NB4 (cell line): ENCODE measurements at regions not wholly inside any gene's neighbourhood (a gene's known extent, or its start where the extent isn't known, plus 50 kb on each side); places are given as distances from the start of the nearest gene placed in this dataset.

ENCODE experiments used
- DNase-seq: peaks from one replicate; pipeline ENCODE4 v3.0.0; 2010; ENCODE audit warnings: low read depth
- H3K4me3 ChIP-seq: one replicate; pipeline ENCODE4 v1.5.1; 2011; ENCODE audit warnings: mild to moderate bottlenecking, low read depth, low read length, moderate library complexity
- CTCF ChIP-seq: IDR thresholded peaks from one replicate; pipeline ENCODE4 v1.5.1; 2012; ENCODE audit warnings: low read depth, low read length
- MYC ChIP-seq: IDR thresholded peaks from 2 replicates; pipeline ENCODE4 v1.6.1; 2011; ENCODE audit warnings: low read depth, low read length
- POLR2A ChIP-seq: IDR thresholded peaks from 2 replicates; pipeline ENCODE4 v1.6.1; 2011; ENCODE audit warnings: mild to moderate bottlenecking; ENCODE audit not compliant: insufficient read length; ENCODE audit errors: extremely low read depth
- TF ChIP-seq, protein P1 (sequence below): IDR thresholded peaks from 2 replicates; pipeline ENCODE4 v1.6.1; 2011; ENCODE audit warnings: low read depth, low read length

DNA sequence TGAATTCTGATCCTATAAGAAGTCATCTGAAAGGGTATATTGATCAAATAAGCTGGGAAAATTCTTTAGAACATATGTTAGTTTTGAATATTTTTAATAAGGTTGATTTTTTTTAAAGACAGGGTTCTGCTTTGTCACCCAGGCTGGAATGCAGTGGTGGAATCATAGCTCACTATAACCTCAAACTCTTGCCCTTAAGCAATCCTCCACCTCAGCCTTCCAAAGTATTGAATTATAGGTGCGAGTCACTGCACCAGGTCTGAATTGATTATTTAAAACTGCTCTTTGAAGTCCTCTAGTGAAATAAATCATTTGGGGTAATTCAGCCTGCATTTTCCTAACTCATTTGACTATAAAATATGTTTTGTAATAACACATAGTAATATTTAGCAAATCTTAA is 812.3 kb downstream of the PDHA2 start:
- TF ChIP-seq CTCF (no peak), MYC (no peak), POLR2A (no peak)
- TF ChIP-seq, protein P1, sequence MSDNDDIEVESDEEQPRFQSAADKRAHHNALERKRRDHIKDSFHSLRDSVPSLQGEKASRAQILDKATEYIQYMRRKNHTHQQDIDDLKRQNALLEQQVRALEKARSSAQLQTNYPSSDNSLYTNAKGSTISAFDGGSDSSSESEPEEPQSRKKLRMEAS, result no peak
- no peak for DNase-seq
- no peak overlapping the region for H3K4me3 ChIP-seq

- TF ChIP-seq POLR2A, result no peak
- TF ChIP-seq CTCF, result no peak
- TF ChIP-seq, protein P1, result no peak
- TF ChIP-seq MYC, result no peak
- DNase-seq, result no peak
- no peak overlapping the region for H3K4me3 ChIP-seq
Observed at GRCh38 chr4:96652821-96653220, 812.9 kb downstream of the PDHA2 start.

DNA sequence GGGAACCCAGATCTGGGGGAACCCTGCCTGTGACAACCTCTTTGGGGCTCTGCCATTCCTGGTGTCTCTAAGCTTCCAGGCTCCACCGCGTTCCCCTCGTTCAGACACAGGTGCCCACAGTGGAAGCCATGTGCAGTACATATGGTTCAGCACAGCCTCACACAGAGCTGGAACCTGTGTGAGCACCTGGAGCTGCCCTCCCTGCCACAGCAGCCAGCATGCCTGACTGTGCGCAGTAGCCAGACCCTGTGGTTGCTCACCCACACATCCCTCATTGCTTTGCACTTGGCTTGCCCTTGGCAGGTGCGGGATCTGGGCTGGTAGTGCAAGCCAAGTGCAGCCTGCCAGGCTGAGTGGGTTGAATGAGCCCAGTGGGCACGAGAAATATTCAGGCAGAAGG is 814.2 kb downstream of the PDHA2 start:
- no peak overlapping the region for H3K4me3 ChIP-seq

GRCh38 chr4:96670381-96670780 is 830.5 kb downstream of the PDHA2 start:
- no peak overlapping the region for H3K4me3 ChIP-seq
- DNase-seq, result no peak
- TF ChIP-seq, protein P1, result no peak
- TF ChIP-seq MYC, result no peak
- no peak for TF ChIP-seq POLR2A
- TF ChIP-seq CTCF, result no peak

More for the DNA sequence above, 814.2 kb downstream of the PDHA2 start:
- DNase-seq, result no peak
- TF ChIP-seq CTCF, result no peak

DNA sequence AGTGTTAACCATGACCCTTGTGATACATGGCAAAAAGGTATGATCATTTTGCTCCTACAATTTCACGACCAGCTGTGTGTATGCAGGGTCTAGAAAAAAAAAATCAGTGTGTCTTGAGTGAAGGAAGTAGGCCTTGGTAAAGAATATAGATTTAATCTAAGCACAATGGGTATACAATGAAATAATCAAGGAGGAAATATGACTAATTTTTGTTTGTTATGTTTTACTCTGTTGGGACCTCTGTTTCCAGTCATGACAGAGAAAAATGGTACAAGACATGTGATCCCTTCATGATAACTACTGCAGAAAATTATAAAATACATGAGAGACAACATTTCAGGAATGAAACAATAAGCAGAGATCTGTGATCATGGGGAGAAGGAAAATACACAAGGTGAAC is 835.5 kb downstream of the PDHA2 start:
- TF ChIP-seq MYC, result no peak
- TF ChIP-seq, protein P1, result no peak
- TF ChIP-seq POLR2A, result no peak
- no peak for TF ChIP-seq CTCF
- no peak overlapping the region for H3K4me3 ChIP-seq
- no peak for DNase-seq

DNA sequence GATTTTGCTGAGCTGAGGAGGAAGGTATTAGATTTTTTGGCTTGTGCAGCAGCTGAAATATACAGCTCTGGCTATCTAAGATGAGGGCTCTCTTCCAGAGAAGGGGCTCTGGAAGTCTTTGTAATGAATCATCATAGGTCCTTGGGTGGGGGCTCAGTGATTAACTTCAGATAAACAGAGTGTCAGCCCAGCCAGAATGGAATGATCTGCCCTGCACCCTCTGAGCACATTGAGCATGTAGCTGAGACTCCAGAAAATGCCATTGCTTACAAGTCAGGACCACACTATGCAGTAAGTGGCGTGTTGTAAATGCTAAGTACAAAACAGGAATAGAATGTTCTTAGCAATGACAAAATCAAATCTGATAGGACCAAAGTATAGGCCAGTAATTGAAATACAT is 836.0 kb downstream of the PDHA2 start:
- H3K4me3 ChIP-seq, result no peak overlapping the region
- no peak for DNase-seq
- TF ChIP-seq, protein P1, result no peak
- TF ChIP-seq CTCF, result no peak
- TF ChIP-seq MYC, result no peak
- TF ChIP-seq POLR2A, result no peak
